GM12892 (cell line): ENCODE measurements at regions not wholly inside any gene's neighbourhood (a gene's known extent, or its start where the extent isn't known, plus 50 kb on each side); places are given as distances from the start of the nearest gene placed in this dataset.
"Not testable (repeated sequence)": the region's sequence is repeated elsewhere in the genome, so short reads cannot be mapped to it uniquely, and the experiment has no call there.

ENCODE experiments used
- DNase-seq: peaks from one replicate; pipeline ENCODE4 v3.0.0; 2011; ENCODE audit not compliant: insufficient read length
- FAIRE-seq: peaks from 2 replicates; lab custom pipeline; 2011; peaks lifted over from hg19 to GRCh38; lab: Jason Lieb, UNC
- POLR2A ChIP-seq: IDR thresholded peaks from 2 replicates; pipeline ENCODE4 v1.6.1; 2011; ENCODE audit warnings: low read depth, low read length, control low read depth
- POLR2AphosphoS5 ChIP-seq: IDR thresholded peaks from 2 replicates; pipeline ENCODE4 v1.6.1; 2011; ENCODE audit warnings: low read depth, low read length, control low read depth
- TAF1 ChIP-seq: IDR thresholded peaks from 2 replicates; pipeline ENCODE4 v1.6.1; 2011; ENCODE audit warnings: low read depth, mild to moderate bottlenecking, control low read depth, low read length, borderline replicate concordance

DNA sequence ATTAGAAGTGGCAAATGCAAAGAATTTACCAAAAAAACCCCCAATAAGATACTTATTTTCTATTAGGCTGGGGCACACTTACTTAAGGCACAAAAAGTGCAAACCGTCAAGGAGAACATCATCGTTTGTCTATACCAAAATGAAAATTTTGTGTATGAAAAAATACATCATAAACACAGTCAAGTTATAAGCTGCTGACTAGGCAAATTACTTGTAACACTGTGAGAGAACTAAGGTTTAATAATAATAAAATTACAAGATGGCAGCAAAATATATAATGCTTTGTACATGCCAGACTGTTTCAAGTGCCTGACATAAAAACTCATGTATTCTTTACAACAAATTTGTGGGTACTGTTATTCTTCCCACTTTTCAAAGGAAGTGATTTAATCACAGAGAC is 297.2 kb upstream of the CRBN start:
- DNase-seq (no peak), FAIRE-seq (no peak)
- no peak for TF ChIP-seq TAF1
- no peak for TF ChIP-seq POLR2A

DNA sequence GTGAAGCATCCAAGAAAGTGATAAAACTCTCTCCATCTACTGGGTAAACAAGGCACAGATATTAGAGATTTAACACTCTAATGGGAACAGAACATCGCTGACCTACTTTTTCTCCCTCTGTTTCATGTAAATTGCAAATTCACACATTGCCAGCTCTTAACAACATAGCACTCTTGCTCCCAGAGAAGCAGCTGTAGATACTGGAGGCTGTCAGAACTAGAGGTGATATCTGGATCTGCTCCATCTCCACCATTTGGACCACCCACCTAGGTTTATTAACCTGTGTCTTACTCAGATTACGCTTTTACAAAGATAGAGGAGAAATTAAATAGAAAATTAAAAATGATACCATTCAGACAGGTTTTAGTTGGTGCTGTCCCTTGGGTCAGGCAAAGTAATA is 289.1 kb upstream of the CRBN start:
- DNase-seq = no peak
- FAIRE-seq = no peak
- TF ChIP-seq POLR2AphosphoS5 (no peak), POLR2A (no peak), TAF1 (no peak)

DNA sequence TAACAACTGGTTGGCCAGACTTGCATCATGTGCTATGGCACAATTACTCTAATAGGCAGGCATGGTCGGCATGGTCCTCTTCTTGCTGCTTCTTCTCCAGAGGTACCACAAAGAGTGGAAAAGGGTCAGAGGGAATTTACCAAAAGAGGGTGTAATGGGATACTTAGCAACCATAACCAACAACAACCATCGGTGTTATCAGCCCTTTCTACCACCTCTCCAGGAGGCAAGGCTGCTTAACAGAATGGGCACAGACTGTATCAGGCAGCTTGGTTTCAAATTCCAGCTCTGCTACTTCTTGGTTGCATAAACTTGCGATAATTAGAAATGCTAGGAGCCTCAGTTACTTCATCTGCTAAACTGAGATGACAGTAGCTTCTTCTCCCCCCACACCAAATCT is 284.6 kb upstream of the CRBN start:
- FAIRE-seq = no peak
- no peak for DNase-seq
- TF ChIP-seq POLR2A = no peak
- TF ChIP-seq TAF1 = no peak
- no peak for TF ChIP-seq POLR2AphosphoS5

DNA sequence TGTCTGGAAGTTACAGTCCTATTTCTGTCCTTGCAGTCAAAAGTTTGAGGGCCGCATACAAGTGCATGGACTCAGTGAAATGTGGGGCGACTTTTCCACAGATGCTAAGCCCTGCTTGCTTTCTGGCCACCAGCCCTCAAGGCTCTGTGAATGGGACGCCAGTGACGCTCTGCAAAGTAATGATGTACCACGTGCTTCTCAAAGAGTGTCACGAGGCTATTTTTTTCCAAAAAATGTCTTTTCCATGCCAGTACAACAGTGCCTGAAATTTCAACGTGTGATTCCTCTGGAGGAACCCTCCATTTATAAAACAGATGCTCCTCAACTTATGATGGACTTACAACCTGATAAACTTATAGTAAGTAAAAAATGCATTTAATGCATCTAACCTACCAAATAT is 281.8 kb upstream of the CRBN start:
- DNase-seq = no peak
- no peak for TF ChIP-seq TAF1
- no peak for TF ChIP-seq POLR2AphosphoS5
- no peak for TF ChIP-seq POLR2A
- no peak for FAIRE-seq

GRCh38 chr3:3448468-3448867 is 269.0 kb upstream of the CRBN start:
- DNase-seq (no peak), FAIRE-seq (no peak)
- TF ChIP-seq POLR2AphosphoS5 = no peak
- TF ChIP-seq TAF1 = no peak
- no peak for TF ChIP-seq POLR2A

- FAIRE-seq (no peak), DNase-seq (no peak)
- TF ChIP-seq TAF1 (no peak), POLR2AphosphoS5 (no peak), POLR2A (no peak)
These were observed 268.1 kb upstream of the CRBN start for GRCh38 chr3:3447641-3448040.

GRCh38 chr3:3446251-3446650 is 266.8 kb upstream of the CRBN start:
- no peak for DNase-seq
- TF ChIP-seq POLR2AphosphoS5 (no peak), POLR2A (no peak), TAF1 (no peak)
- no peak for FAIRE-seq

DNA sequence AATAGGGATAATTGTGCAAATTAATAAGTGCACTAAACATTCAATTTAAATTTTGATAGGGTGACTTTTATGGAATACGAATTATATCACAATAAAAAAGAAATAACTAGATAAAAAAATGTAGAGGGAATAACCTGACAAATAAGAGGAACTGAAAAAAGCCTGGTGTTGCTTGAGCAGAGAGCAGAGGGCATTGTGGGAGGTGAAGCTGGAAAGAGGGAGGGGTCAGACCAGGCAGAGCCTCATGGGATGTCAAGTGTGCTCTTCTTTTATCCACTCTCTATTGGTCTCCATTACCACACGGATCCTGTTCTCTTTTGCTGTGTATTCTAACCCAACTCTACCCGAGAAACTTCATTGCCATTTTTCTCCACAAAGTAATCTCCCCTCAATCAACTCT is 264.0 kb upstream of the CRBN start:
- FAIRE-seq = no peak
- TF ChIP-seq TAF1 (no peak), POLR2AphosphoS5 (no peak), POLR2A (no peak)
- no peak for DNase-seq

- FAIRE-seq (no peak), DNase-seq (no peak)
- no peak for TF ChIP-seq TAF1
- no peak for TF ChIP-seq POLR2AphosphoS5
- TF ChIP-seq POLR2A = no peak
These were observed 254.2 kb upstream of the CRBN start for GRCh38 chr3:3433711-3434110.

DNA sequence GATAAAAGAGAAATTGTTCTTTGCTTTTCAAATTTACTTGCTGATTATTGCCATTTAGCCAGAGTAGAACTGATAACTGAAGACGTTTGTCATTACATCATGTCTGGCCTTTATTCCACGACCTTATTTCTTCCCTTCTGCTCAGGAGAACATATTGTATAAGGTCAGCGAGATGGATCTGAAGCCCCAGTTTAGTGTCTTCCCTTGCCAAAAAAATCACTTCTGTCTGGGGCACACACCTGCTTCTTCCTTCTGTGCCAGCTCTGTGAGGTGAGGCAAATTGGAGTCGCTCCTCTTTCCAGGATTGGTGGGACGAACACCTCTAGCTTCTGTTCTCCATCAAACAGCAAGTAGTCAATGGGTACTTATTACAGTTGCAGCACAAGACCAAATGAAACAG is 250.3 kb upstream of the CRBN start:
- FAIRE-seq (no peak), DNase-seq (no peak)
- TF ChIP-seq TAF1 (no peak), POLR2A (no peak), POLR2AphosphoS5 (no peak)

- DNase-seq, FAIRE-seq: not testable (repeated sequence)
These were observed 228.2 kb upstream of the CRBN start for GRCh38 chr3:3407707-3408106.

DNA sequence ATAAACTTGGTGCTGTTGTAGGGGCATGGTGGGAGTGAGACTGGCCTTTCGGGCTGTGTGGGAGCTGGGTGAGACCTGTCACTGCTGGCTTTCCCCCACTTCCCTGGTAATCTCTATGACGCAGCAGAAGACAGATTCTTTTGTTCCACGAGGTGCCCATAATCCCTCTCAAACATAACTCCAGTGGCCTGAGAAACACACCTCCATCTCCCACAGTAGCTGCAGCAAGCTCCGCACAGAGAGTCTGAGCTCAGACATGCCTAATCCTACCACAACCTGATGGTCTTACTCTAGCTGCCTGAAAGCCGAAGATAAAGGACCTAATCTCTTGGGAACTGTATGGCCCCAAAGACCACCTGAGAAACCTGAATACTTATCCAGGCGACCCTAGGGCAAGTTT is 225.6 kb upstream of the CRBN start:
- FAIRE-seq (no peak), DNase-seq (no peak)
- no peak for TF ChIP-seq POLR2AphosphoS5
- TF ChIP-seq POLR2A = no peak
- no peak for TF ChIP-seq TAF1

GRCh38 chr3:3403700-3404099 is 224.2 kb upstream of the CRBN start:
- DNase-seq (no peak), FAIRE-seq (no peak)
- TF ChIP-seq POLR2AphosphoS5 (no peak), POLR2A (no peak), TAF1 (no peak)

- TF ChIP-seq POLR2AphosphoS5 (no peak), POLR2A (no peak), TAF1 (no peak)
- FAIRE-seq = no peak
- DNase-seq = no peak
These were observed 213.5 kb upstream of the CRBN start for GRCh38 chr3:3392946-3393345.
